Stimulated activated naive CD8-positive, alpha-beta T cell treated with anti-CD3 and anti-CD28 coated beads, Interleukin-15, Interleukin-2, amounts not matched to agents 100 U/mL and 50 U/mL, for 24 hours (primary cell): ENCODE measurements at regions not wholly inside any gene's neighbourhood (a gene's known extent, or its start where the extent isn't known, plus 50 kb on each side); places are given as distances from the start of the nearest gene placed in this dataset.

ENCODE experiments used
- ATAC-seq: fragments of 150-1000 bp; cut with Tn5 transposase; one replicate; pipeline ENCODE4 v1.10.0; 2021
- DNase-seq: peaks from one replicate; pipeline ENCODE4 v3.0.0; 2021

DNA sequence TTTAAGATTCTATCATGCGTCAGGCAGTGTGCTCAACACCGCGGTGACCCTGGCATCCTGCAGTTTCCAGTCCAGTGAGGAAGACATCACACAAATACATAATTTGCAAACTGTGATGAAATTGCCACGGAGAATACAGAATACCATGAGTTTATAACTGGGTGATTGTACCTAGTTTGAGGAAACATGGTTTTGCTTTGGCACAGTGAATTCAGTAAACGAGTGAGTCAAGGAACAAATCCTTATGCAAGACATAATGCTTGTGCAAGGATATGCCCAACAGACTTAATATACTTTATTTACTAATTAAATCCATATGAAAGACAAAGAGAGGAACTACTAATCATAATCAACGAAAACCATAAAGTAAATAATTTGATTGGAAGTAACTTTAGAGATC is 311.8 kb upstream of the TMTC1 start:
- DNase-seq (no peak), ATAC-seq (no peak)

DNA sequence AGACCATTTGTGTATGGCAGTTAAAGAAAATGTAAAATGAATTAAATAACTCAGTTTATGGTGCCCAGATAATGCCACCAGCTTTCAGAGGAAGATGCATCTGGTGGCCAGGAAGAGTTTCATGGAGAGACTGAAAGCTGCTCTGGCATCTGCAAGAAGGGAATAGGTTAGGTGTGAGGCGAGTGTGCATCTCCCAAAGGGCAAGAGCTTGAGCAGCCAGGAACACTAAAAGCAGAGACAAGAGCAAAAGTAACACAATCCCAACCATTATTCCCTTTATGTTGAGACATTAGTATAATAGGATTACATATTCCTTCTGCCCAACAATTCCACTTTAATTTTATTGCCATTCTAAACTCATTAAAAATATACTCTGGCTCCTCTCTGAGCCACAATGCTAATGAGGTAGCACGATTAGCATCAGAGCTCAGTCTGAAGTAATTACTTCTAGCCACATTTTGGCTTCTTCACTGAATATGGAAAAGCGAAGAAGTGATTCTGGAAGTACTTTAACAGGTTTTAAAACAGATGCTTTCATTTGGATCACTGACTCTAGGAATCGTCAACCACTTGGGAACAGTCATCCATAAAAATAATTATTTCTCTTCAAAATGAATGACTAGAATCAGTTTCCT is 309.4 kb upstream of the TMTC1 start:
- ATAC-seq (no peak), DNase-seq (no peak)

DNA sequence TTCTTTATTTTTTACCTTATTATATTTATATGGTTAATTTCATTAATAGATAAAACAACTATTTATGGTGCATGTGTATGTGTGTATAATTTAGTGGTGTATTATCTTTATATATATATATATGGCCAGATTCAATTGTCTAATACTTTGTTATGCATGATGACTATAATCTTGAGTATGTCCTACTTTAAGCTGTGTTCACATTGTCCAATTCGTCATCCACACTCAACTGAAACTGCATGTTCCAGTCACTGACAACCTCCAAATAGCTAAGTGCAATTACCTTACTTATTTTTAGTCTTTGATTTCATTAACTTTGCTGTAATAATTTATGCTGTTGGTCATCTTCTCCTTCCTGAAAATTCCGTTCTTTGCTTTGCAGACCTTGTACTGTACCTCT is 306.5 kb upstream of the TMTC1 start:
- DNase-seq = no peak

DNA sequence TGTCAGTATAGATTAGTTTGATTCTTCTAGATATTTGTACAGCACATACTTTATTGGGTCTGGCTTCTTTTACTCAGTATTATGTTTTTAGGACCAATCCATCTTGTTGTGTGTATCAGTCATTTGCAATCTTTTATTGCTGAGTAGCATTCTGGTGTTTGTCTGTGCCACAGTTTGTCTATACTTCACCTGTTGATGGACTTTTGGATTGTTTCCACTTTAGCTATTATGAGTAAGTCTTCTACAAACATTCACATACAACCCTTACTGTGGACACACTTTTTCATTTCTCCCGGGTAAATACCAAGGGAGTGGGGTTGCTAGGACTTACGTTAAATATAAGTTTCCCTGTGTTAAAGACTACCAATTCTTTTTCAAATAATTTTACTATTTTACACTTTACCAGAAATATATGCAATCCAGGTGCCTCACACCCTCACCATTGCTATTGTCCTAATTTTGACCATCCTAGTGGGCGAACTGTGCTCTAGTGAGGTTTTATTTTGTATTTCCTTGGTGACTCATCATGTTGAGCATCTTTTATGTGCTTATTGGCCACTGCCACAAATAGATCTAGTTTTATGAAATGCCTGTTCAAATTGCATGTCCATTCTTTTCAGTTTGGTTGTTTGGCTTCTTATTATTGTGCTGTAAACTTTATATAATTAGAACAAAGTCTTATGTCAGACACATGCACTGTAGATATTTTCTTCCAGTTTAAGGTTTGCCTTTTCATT is 304.7 kb upstream of the TMTC1 start:
- no peak for DNase-seq
- no peak for ATAC-seq

More for the DNA sequence above, 306.5 kb upstream of the TMTC1 start:
- ATAC-seq = no peak

DNA sequence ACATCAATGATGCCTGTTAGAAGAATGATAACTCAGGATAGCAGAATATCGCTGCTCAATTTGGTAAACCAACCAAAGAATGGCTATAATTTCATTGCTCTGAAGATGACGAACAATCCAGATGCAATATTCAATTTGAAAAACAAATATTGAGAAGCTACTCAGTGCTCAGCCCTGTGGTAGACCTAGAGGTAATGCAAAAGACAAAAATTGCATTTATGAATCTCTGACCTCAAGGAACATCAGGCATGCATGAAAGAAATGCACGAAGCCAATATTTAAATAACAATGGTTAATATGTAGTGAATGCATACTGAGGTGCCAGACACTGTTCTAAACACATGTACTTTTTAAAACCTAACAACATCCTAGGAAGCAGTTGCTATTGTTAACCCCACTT is 298.6 kb upstream of the TMTC1 start:
- DNase-seq (no peak), ATAC-seq (no peak)

DNA sequence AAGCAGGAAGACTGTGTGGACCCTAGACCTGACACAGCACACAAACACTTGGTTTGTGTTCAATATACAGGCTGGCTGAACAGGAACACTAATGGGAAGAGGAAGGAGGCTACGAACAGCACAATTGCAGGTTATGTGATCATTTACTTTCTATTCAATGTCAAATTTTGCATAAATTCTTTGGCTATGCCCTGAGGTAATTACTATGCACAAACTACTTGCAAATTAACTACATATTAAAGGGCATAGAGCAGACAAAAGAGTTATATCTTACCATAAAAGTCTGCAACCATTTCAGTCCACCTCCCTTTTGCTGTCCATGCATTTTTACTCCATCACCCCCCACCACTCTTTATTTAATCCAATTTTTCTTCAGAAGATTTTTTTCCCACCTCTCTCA is 291.2 kb upstream of the TMTC1 start:
- ATAC-seq (no peak), DNase-seq (no peak)

DNA sequence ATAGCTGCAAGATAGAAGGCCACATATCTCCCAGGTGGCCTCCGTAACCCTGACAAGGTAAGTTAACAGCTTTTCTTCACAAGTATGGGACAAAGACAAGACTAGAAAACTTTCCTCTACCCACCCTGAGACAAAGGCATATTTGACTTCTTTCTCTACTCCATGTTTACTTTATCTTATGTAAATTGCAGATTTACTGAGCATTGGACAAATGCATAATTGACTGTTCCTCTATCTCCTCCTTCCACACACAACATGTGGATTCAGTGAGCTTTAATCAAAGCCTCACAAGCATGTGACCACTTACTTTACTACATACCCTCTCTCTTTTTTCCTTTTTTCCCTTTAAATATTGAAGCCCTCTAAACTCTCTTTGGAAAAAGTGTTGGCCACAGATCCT is 289.1 kb upstream of the TMTC1 start:
- ATAC-seq = no peak

DNA sequence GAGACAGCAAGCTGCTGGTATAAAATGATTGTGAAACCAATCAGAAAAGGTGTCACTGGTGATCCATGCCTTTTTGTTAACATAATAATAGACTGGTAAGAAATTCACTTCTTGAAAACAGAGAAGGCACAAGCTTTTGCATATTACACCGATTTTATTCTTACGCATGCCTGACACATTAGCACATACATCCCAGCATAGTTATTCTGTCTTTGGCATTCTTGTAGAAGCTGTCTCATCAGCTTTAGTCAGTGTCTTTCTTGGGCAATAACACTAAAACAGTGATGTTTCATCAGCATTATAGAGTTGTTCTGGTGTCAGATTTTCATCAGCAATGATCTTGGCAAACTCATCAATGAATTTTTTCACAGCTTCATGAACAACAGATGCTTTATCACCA is 283.4 kb upstream of the TMTC1 start:
- ATAC-seq (no peak), DNase-seq (no peak)

More for the DNA sequence above, 289.1 kb upstream of the TMTC1 start:
- DNase-seq = no peak

DNA sequence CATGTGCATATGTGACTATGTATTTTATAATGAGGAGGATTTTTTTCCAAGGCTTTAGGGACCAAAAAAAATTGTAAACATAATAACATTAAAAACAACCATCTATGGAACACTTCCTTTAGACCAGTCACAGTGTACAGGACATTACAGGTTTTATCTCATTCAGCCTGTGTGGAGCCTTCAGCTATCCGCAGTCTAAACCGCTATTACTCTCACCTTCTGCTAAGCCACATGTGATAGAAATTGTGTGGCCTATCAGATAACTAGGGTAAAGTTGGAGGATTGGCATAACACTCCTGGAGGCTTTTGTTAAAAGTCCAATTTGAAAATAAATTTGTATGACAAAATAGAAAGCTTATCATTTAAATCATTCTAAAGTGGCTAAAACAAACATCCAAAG is 281.2 kb upstream of the TMTC1 start:
- DNase-seq (no peak), ATAC-seq (no peak)

DNA sequence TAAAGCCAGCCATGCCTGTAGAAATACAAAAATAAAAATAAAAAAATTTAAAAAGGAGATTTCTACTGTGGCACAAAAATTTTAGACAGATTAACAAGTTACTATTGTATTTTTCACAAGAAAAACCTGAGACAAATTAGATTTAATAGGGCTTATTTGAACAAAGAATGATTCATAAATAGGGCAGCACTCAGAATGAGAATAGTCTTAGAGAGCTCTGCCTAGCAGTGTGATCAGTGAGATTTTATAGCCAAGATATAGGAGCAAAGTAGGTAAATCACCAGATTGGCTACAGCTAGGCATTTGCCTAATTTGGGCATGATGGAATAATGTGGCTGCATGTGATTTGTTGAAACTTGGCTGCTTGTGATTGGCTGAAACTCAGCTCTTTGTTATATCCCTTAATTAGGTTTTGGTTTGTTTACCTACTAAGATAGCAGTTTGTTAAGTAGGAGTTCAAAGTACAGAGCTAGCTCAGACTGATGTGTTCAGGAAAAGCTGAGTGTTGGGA is 279.7 kb upstream of the TMTC1 start:
- no peak for DNase-seq
- no peak for ATAC-seq

DNA sequence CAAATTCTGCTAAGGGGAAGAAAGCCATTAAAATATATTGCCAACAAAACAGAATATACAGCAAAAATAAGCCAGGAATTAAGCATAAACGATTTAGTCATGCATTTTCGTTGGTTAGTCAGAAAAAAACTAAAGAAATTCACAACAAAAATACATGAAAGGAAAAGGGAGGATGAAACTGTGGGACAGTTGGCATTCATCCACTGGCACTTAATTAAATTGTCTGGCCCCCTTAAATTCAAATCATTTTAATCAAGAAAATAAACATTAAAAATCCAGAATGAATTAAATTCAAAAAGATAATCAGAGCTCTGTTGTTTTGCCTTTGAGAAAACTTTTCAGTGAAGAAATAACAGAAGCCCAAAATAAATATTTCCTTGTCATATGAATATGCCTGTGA is 264.6 kb upstream of the TMTC1 start:
- no peak for DNase-seq
- ATAC-seq = no peak

DNA sequence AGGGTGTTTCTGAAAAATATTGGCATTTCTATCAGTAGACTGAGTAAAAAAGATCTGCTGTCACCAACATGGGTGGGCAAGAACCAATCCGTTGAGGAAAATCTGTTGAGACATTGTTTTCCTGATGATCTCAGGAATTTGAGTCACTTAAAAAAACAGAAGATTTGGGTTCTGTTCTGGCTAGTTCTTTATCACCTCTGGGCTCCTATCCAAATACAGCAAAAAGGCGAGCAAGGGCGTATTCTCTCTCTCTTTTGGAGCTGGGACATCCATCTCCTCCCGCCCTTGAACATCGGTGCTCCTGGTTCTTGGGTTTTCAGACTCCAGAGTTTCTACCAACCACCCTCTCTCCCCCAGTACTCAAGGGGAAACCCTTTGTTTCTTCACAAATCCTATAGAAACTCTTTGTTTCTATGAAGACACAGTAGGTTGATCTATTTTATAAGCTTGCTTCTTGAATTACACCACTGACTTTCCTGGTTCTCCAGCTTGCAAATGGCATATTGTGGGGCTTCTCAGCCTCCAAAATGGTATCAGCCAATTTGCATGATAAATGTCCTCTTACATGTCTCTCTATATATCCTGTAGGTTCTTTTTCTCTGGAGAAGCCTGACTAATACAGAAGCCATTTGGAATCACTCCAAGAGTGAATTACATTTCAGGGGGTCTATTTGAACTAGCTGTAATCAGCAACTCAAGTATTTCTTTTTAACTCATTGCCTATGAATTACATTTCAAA is 263.9 kb upstream of the TMTC1 start:
- DNase-seq (no peak), ATAC-seq (no peak)

DNA sequence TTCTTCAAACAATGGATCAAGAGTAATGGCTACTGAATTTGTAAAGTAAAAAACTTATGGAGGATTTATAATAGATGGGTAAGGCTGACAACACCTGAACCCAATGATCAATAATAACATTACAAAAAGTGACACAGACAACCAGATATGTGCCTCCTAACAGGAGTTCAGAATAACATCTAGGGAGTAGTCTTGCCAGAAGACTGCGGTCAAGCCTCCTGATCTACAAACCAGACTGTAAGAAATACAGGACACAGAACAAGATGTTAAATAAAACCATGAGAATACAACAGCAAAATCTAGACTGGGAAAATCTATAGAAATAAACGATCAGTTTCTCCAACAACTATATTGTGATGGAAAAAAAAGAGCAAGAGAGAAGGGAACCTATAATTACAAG is 262.6 kb upstream of the TMTC1 start:
- no peak for ATAC-seq
- DNase-seq = no peak

DNA sequence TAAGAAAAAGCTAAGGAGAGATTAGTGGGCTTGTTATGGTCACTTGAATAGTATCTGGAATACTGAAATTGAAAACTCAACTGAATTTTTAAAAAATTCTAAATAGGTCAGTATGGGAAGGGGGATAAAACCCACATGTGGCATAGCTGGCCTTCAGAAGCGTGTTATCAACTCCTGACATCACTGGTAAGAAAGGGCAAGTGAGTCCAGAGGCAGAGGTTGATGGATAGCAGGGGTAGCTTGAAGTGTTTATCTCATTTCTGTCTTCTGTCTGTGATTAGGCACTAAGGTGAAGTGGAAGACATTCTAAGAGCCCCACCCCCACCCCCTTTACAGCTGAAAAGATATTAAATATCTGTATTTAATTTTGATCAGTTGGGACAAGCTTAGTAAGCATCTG is 261.4 kb upstream of the TMTC1 start:
- ATAC-seq = no peak
- DNase-seq = no peak

DNA sequence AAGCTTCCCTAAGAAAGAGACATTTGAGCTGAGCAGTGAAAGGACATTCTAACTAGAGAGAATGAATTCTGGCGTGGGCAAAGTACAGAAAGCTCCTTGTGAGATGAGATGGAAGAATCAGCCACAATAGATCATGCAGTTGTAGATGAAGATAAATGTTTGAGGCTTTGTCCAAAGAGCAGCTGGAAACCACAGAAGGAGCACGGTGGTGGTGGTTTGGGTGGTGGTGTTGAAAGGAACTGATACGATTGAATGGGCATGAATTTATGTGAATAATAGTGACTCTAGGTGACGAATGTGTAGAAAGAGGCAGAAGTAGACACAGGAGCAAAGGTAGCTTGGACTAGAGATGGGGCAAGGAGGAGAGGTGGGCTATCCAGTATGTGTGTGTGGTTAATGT is 260.5 kb upstream of the TMTC1 start:
- ATAC-seq = no peak
- DNase-seq = no peak

DNA sequence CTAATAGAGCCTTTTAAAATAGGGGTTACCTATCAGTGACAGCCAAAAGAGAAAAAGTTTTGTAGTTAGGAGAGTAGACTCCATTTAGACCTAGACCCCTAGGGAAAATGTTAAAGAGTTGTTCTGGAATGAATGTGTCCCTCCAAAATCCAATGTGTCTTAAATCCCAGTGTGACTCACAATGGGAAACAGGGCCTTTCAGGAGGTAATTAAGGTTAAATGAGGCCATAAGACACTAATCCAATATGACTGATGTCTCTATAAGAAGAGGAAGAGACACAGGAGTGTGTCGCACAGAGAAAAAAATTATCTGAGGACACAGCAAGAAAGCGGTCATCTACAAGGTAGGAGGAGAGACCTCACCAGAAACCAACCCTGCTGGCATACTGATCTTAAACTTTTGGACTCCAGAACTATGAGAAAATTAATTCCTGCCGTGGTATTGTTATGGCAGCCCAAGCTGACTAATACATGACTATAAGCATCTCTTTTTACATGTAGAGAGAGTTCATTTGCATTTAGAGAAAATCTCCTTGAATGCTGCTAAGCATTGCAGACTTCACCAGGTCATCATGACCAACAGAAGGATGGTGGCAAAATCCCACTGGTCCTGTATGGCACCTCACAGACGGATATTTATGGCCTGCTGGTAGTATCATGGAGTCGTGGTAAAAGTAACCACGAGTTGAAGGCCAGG is 259.6 kb upstream of the TMTC1 start:
- ATAC-seq (no peak), DNase-seq (no peak)

DNA sequence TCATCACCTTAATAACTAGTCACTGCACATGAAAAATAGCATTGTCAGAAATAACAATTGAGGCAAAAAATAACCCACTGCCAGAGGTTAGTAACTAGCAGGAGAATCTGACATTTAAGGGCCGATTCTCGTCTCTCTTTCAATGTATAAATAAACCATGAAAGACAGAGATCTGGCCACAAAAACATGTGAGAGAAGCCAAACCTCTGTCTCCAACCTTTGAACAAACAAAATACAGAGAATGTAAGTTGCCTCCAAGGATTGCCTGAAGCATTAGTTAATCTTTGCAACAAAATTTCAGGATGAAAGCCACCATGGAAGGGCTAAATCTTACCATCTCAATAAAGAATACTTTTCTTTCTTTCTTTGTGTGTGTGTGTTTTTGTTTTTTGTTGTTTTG is 257.4 kb upstream of the TMTC1 start:
- no peak for DNase-seq
- ATAC-seq = no peak

DNA sequence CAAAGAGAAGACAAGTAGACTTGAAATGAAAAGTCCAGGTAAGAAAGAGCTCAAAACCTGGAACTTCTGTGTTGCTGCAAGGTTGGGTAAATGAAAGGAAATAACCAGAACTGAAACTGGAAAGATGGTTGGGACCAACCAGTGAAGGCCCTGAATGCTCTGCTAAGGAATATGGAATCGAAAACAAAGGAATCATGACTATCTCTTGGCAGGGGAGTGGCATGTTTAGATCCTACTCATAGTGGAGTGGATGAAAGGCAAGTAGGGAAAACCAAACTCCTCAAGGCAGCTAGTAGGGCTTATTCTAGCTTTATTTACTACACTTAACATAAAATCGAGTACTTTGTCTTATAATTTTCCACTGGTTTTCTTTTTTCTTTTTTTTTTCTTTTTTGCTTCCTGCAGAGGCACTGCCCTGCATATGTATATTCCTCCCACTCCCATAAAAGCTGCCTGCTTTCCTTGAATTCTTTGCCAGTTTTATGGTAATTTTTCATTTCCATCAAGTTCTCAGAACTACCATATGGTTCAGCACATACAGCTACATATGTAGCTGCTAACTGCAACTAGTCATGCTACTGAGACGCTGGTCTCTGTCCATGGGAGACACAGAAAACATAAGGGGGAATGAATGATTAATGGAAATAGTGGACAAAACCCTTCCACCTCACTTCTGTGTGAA is 247.1 kb upstream of the TMTC1 start:
- no peak for DNase-seq
- no peak for ATAC-seq

DNA sequence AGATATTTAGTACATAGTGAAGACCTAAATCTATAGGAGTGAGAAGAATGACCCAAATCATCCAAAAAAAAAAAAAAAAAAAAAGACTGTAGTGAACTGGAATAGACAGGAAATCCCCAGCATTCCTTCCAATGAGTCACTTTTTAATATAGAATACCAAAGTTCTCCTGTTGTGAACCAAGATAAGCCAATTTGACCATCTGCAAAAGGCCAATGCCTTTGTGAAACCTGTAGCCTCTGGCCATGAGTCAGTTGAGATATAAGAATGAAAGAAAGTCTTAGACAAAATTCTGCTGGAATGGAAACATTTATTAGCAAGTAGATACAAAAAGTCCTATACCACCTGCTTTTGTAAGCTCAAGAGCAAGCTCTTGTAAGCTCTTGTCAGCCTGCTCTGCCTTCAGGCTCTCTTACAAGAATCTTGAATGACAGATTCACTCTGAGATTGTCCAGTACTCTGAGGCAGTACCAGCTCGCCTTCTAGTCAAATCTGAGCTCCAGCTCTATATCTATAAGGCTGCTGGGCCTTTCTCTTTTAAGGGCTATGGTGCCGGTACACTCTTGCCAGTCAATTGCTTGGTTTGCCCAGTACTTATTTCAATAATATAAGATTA is 243.0 kb upstream of the TMTC1 start:
- DNase-seq (no peak), ATAC-seq (no peak)

DNA sequence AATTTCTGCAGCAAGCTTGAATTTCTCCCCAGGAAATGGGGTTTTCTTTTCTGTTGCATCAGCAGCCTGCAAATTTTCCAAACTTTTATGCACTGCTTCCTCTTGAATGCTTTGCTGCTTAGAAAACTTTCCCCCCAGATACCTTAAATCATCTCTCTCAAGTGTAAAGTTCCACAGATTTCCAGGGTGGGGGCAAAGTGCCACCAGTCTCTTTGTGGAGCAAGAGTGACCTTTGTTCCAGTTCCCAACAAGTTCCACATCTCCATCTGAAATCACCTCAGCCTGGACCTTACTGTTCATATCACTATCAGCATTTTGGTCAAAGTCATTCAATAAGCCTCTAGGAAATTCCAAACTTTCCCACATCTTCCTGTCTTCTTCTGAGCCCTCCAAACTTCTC is 241.6 kb upstream of the TMTC1 start:
- DNase-seq = no peak

DNA sequence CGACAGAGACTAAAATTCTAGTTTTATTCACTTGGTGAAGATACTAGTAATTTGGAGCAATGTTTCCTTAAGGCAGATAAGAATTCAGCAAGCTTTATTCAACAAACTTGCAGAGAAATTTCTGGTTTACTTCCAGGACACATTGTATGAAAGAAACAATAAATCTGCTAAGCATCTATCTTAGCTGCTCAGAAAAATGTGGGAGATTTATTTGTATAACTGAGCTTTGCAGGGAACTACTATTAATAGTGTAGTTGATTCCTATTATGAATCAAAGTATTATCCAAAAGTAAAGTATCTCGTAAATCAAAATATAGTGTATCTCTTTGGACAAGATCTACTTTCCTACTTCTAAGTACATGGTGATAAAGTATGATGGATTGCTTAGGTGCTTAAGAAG is 239.4 kb upstream of the TMTC1 start:
- ATAC-seq = no peak
- no peak for DNase-seq

More for the DNA sequence above, 241.6 kb upstream of the TMTC1 start:
- no peak for ATAC-seq
